ENCODE measurements at regions not wholly inside any gene's neighbourhood (a gene's known extent, or its start where the extent isn't known, plus 50 kb on each side); places are given as distances from the start of the nearest gene placed in this dataset.
A peak's percentile ranks its signal among the peaks of the same experiment; 100 is the strongest.

DNA sequence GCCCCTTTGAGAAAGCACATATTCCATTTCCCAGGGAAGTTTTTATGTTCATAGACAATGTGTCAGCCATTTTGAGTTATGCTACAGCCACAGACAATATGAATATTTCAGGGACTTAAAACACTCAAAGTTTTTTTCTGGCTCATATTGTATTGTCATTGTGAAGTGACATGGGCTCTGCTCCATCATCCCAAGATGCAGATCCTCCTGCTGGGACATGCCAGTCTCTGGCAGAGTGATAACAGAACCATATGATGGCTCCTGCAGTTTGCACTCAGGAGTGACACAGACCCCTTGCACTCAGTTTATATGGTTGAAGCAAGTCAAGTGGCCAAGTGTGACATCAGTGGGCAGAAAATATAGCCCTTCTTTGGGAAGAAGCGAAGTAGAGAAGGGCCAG lies 498.4 kb upstream of the TUSC1 start:
- ATAC-seq (ENCODE audit: low read depth): no peak
- TF ChIP-seq, protein P1, sequence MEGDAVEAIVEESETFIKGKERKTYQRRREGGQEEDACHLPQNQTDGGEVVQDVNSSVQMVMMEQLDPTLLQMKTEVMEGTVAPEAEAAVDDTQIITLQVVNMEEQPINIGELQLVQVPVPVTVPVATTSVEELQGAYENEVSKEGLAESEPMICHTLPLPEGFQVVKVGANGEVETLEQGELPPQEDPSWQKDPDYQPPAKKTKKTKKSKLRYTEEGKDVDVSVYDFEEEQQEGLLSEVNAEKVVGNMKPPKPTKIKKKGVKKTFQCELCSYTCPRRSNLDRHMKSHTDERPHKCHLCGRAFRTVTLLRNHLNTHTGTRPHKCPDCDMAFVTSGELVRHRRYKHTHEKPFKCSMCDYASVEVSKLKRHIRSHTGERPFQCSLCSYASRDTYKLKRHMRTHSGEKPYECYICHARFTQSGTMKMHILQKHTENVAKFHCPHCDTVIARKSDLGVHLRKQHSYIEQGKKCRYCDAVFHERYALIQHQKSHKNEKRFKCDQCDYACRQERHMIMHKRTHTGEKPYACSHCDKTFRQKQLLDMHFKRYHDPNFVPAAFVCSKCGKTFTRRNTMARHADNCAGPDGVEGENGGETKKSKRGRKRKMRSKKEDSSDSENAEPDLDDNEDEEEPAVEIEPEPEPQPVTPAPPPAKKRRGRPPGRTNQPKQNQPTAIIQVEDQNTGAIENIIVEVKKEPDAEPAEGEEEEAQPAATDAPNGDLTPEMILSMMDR (IDR thresholded peaks at IDR 0.05; ENCODE audit: poor library complexity, severe bottlenecking): no peak
- Histone ChIP-seq H3K27me3 (ENCODE audit: insufficient read depth, poor library complexity, severe bottlenecking) (no peaks in the 10 kb centered on the region), H3K4me3 (ENCODE audit: severe bottlenecking) (no peak overlapping the region), H3K9me3 (ENCODE audit: severe bottlenecking) (no peaks in the 10 kb centered on the region), H3K36me3 (ENCODE audit: low read depth) (no peaks in the 10 kb centered on the region), H3K4me1 (ENCODE audit: insufficient read depth, poor library complexity, severe bottlenecking) (no peaks in the 10 kb centered on the region), H3K27ac (ENCODE audit: poor library complexity, severe bottlenecking) (no peak overlapping the region)
- DNase-seq (ENCODE audit: low spot score): no peak

GRCh38 chr9:26175264-26175663 lies 497.0 kb upstream of the TUSC1 start:
- no peaks in the 10 kb centered on the region for H3K9me3 ChIP-seq (ENCODE audit: severe bottlenecking)
- TF ChIP-seq, protein P1 (IDR thresholded peaks at IDR 0.05; ENCODE audit: poor library complexity, severe bottlenecking): no peak
- no peak for ATAC-seq (ENCODE audit: low read depth)
- H3K4me1 ChIP-seq (ENCODE audit: insufficient read depth, poor library complexity, severe bottlenecking): no peaks in the 10 kb centered on the region
- DNase-seq (ENCODE audit: low spot score): no peak
- no peak overlapping the region for H3K4me3 ChIP-seq (ENCODE audit: severe bottlenecking)
- H3K27me3 ChIP-seq (ENCODE audit: insufficient read depth, poor library complexity, severe bottlenecking): no peaks in the 10 kb centered on the region
- no peaks in the 10 kb centered on the region for H3K36me3 ChIP-seq (ENCODE audit: low read depth)
- H3K27ac ChIP-seq (ENCODE audit: poor library complexity, severe bottlenecking): no peak overlapping the region

GRCh38 chr9:26172301-26172700 lies 494.1 kb upstream of the TUSC1 start:
- TF ChIP-seq, protein P1 (IDR thresholded peaks at IDR 0.05; ENCODE audit: poor library complexity, severe bottlenecking): no peak
- DNase-seq (ENCODE audit: low spot score) (no peak), ATAC-seq (ENCODE audit: low read depth) (peak; percentile 57; the same call in 1 of the 3 replicates)
- Histone ChIP-seq H3K27ac (ENCODE audit: poor library complexity, severe bottlenecking) (no peak overlapping the region), H3K4me1 (ENCODE audit: insufficient read depth, poor library complexity, severe bottlenecking) (no peaks in the 10 kb centered on the region), H3K27me3 (ENCODE audit: insufficient read depth, poor library complexity, severe bottlenecking) (no peaks in the 10 kb centered on the region), H3K9me3 (ENCODE audit: severe bottlenecking) (no peaks in the 10 kb centered on the region), H3K4me3 (ENCODE audit: severe bottlenecking) (no peak overlapping the region), H3K36me3 (ENCODE audit: low read depth) (no peaks in the 10 kb centered on the region)

DNA sequence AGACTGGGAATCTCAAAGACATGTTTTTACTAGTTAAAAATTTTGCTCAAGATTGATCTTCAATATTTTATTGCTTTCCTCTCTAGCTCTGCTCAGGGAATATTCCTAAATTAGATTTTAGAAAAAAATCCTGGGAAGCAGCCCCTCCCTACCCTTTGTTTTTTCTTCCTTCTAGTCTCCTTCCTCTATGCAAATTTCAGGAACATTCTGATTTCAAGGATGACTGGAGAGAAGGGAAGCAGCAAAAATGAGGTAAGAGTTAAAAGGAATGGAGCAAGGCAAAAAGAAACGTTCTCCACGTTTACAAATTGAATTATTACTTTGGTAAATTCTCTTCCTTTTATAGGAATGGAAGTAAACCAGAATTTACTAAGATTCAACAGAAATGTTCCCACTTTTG lies 493.4 kb upstream of the TUSC1 start:
- ATAC-seq (ENCODE audit: low read depth) (no peak), DNase-seq (ENCODE audit: low spot score) (no peak)
- H3K4me3 ChIP-seq (ENCODE audit: severe bottlenecking): no peak overlapping the region
- TF ChIP-seq, protein P1 (IDR thresholded peaks at IDR 0.05; ENCODE audit: poor library complexity, severe bottlenecking): no peak
- no peaks in the 10 kb centered on the region for H3K27me3 ChIP-seq (ENCODE audit: insufficient read depth, poor library complexity, severe bottlenecking)
- H3K4me1 ChIP-seq (ENCODE audit: insufficient read depth, poor library complexity, severe bottlenecking): no peaks in the 10 kb centered on the region
- H3K9me3 ChIP-seq (ENCODE audit: severe bottlenecking): no peaks in the 10 kb centered on the region
- no peaks in the 10 kb centered on the region for H3K36me3 ChIP-seq (ENCODE audit: low read depth)
- no peak overlapping the region for H3K27ac ChIP-seq (ENCODE audit: poor library complexity, severe bottlenecking)

GRCh38 chr9:26170190-26170589 lies 491.9 kb upstream of the TUSC1 start:
- DNase-seq (ENCODE audit: low spot score) (no peak), ATAC-seq (ENCODE audit: low read depth) (no peak)
- Histone ChIP-seq H3K4me3 (ENCODE audit: severe bottlenecking) (no peak overlapping the region), H3K27ac (ENCODE audit: poor library complexity, severe bottlenecking) (no peak overlapping the region), H3K4me1 (ENCODE audit: insufficient read depth, poor library complexity, severe bottlenecking) (no peaks in the 10 kb centered on the region), H3K27me3 (ENCODE audit: insufficient read depth, poor library complexity, severe bottlenecking) (no peaks in the 10 kb centered on the region), H3K36me3 (ENCODE audit: low read depth) (no peaks in the 10 kb centered on the region), H3K9me3 (ENCODE audit: severe bottlenecking) (no peaks in the 10 kb centered on the region)
- TF ChIP-seq, protein P1 (IDR thresholded peaks at IDR 0.05; ENCODE audit: poor library complexity, severe bottlenecking): no peak

All from RWPE2 (cell line).